ENCODE measurements at regions not wholly inside any gene's neighbourhood (a gene's known extent, or its start where the extent isn't known, plus 50 kb on each side); places are given as distances from the start of the nearest gene placed in this dataset.
"Not testable (repeated sequence)": the region's sequence is repeated elsewhere in the genome, so short reads cannot be mapped to it uniquely, and the experiment has no call there.

GRCh38 chr11:10998674-10999073 lies 140.8 kb upstream of the ZBED5 start:
- DNase-seq, result no peak

GRCh38 chr11:10996678-10997077 lies 138.8 kb upstream of the ZBED5 start:
- DNase-seq, result no peak

- DNase-seq, result no peak
Observed at GRCh38 chr11:10993640-10994039, 135.8 kb upstream of the ZBED5 start.

GRCh38 chr11:10993186-10993585 lies 135.3 kb upstream of the ZBED5 start:
- no peak for DNase-seq

GRCh38 chr11:10991393-10991792 lies 133.5 kb upstream of the ZBED5 start:
- no peak for DNase-seq

- no peak for DNase-seq
Observed at GRCh38 chr11:10990637-10991193, 132.9 kb upstream of the ZBED5 start.

GRCh38 chr11:10990160-10990559 lies 132.3 kb upstream of the ZBED5 start:
- peak; percentile 8 for DNase-seq

GRCh38 chr11:10986006-10986405 lies 128.2 kb upstream of the ZBED5 start:
- no peak for DNase-seq

GRCh38 chr11:10984742-10985141 lies 126.9 kb upstream of the ZBED5 start:
- no peak for DNase-seq

GRCh38 chr11:10984250-10984649 lies 126.4 kb upstream of the ZBED5 start:
- no peak for DNase-seq

GRCh38 chr11:10982704-10983510 lies 125.1 kb upstream of the ZBED5 start:
- no peak for DNase-seq

GRCh38 chr11:10979529-10979928 lies 121.7 kb upstream of the ZBED5 start:
- no peak for DNase-seq

- DNase-seq, result no peak
Observed at GRCh38 chr11:10978198-10978597, 120.3 kb upstream of the ZBED5 start.

- DNase-seq, result no peak
Observed at GRCh38 chr11:10975287-10975721, 117.5 kb upstream of the ZBED5 start.

- DNase-seq, result peak; percentile 3
Observed at GRCh38 chr11:10973416-10973815, 115.6 kb upstream of the ZBED5 start.

- DNase-seq, result no peak
Observed at GRCh38 chr11:10970926-10971325, 113.1 kb upstream of the ZBED5 start.

- DNase-seq, result no peak
Observed at GRCh38 chr11:10969387-10969786, 111.5 kb upstream of the ZBED5 start.

GRCh38 chr11:10956884-10957283 lies 99.0 kb upstream of the ZBED5 start:
- DNase-seq, result not testable (repeated sequence)

- DNase-seq, result no peak
Observed at GRCh38 chr11:10955616-10956015, 97.8 kb upstream of the ZBED5 start.

- DNase-seq, result no peak
Observed at GRCh38 chr11:10954184-10954583, 96.3 kb upstream of the ZBED5 start.

GRCh38 chr11:10952872-10953271 lies 95.0 kb upstream of the ZBED5 start:
- DNase-seq, result no peak

- DNase-seq, result not testable (repeated sequence)
Observed at GRCh38 chr11:10947935-10948334, 90.1 kb upstream of the ZBED5 start.

- no peak for DNase-seq
Observed at GRCh38 chr11:10946072-10946471, 88.2 kb upstream of the ZBED5 start.

- DNase-seq, result no peak
Observed at GRCh38 chr11:10945196-10945595, 87.3 kb upstream of the ZBED5 start.

- DNase-seq, result no peak
Observed at GRCh38 chr11:10943968-10944367, 86.1 kb upstream of the ZBED5 start.

Measured in CD4-positive, alpha-beta T cell treated with Interferon gamma for 1 hour (primary cell).